HEK293T (cell line): ENCODE measurements at regions not wholly inside any gene's neighbourhood (a gene's known extent, or its start where the extent isn't known, plus 50 kb on each side); places are given as distances from the start of the nearest gene placed in this dataset.

ENCODE experiments used
- CTCF ChIA-PET: fragments of 350-600 bp; formaldehyde crosslinking; extraction: SDS; loops from one replicate; lab custom pipeline; 2021; ENCODE audit warnings: antibody characterized with exemption, inconsistent platforms; lab: Yijun Ruan, JAX
- POLR2A ChIA-PET: fragments of 350-600 bp; formaldehyde crosslinking; extraction: SDS; loops from one replicate; lab custom pipeline; 2020; ENCODE audit warnings: antibody characterized with exemption, inconsistent platforms; lab: Yijun Ruan, JAX
- DNase-seq: peaks from one replicate; pipeline ENCODE4 v3.0.0; 2012; ENCODE audit warnings: mixed read lengths; ENCODE audit errors: extremely low spot score
- ARNT ChIP-seq: fragments of 450-650 bp; IDR thresholded peaks from 2 replicates; pipeline ENCODE4 v1.6.1; 2017; ENCODE audit warnings: mild to moderate bottlenecking
- BHLHE40 ChIP-seq: fragments of 450-650 bp; IDR thresholded peaks from 2 replicates; pipeline ENCODE4 v1.6.1; 2016; ENCODE audit warnings: mild to moderate bottlenecking, moderate library complexity, borderline replicate concordance
- CTBP1 ChIP-seq: fragments of 450-650 bp; IDR thresholded peaks from 2 replicates; pipeline ENCODE4 v1.6.1; 2016; ENCODE audit warnings: borderline replicate concordance
- ELF4 ChIP-seq: fragments of 450-650 bp; IDR thresholded peaks from 2 replicates; pipeline ENCODE4 v1.6.1; 2017; ENCODE audit warnings: antibody characterized with exemption
- FOXA1 ChIP-seq: fragments of 450-650 bp; IDR thresholded peaks from 2 replicates; pipeline ENCODE4 v1.6.1; 2016; ENCODE audit warnings: mild to moderate bottlenecking
- FOXK2 ChIP-seq: fragments of 450-650 bp; IDR thresholded peaks from 2 replicates; pipeline ENCODE4 v1.6.1; 2016; ENCODE audit warnings: mild to moderate bottlenecking
- FOXM1 ChIP-seq: fragments of 450-650 bp; IDR thresholded peaks from 2 replicates; pipeline ENCODE4 v1.6.1; 2017; ENCODE audit warnings: mild to moderate bottlenecking, borderline replicate concordance
- HDGF ChIP-seq: fragments of 450-650 bp; IDR thresholded peaks from 2 replicates; pipeline ENCODE4 v1.6.1; 2017; ENCODE audit warnings: antibody characterized with exemption, borderline replicate concordance
- L3MBTL2 ChIP-seq: fragments of 450-650 bp; conservative IDR thresholded peaks from 2 replicates; pipeline ENCODE4 v1.6.1; 2016; ENCODE audit warnings: mild to moderate bottlenecking
- LEF1 ChIP-seq: fragments of 450-650 bp; IDR thresholded peaks from 2 replicates; pipeline ENCODE4 v1.6.1; 2017; ENCODE audit warnings: mild to moderate bottlenecking, borderline replicate concordance
- NFRKB ChIP-seq: fragments of 450-650 bp; IDR thresholded peaks from 2 replicates; pipeline ENCODE4 v1.6.1; 2016; ENCODE audit warnings: mild to moderate bottlenecking, moderate library complexity
- PKNOX1 ChIP-seq: fragments of 450-650 bp; IDR thresholded peaks from 2 replicates; pipeline ENCODE4 v1.6.1; 2016
- SP1 ChIP-seq: fragments of 450-650 bp; IDR thresholded peaks from 2 replicates; pipeline ENCODE4 v1.6.1; 2017
- SUZ12 ChIP-seq: fragments of 450-650 bp; IDR thresholded peaks from 2 replicates; pipeline ENCODE4 v1.6.1; 2016; ENCODE audit warnings: mild to moderate bottlenecking
- TARDBP ChIP-seq: fragments of 450-650 bp; IDR thresholded peaks from 2 replicates; pipeline ENCODE4 v1.6.1; 2016
- ZNF384 ChIP-seq: fragments of 450-650 bp; IDR thresholded peaks from 2 replicates; pipeline ENCODE4 v1.6.1; 2016

GRCh38 chr16:64308721-64309120, 813.1 kb downstream of the CDH11 start:
- TF ChIP-seq NFRKB (no peak), ARNT (no peak)
- CTCF ChIA-PET, result no interaction called here
- POLR2A ChIA-PET, result no interaction called here
- DNase-seq, result no peak

- POLR2A ChIA-PET, result no interaction called here
- CTCF ChIA-PET, result no interaction called here
- DNase-seq, result no peak
- TF ChIP-seq SUZ12, result no peak
- no peak for TF ChIP-seq SP1
- TF ChIP-seq LEF1, result no peak
- no peak for TF ChIP-seq CTBP1
- no peak for TF ChIP-seq NFRKB
- TF ChIP-seq HDGF, result no peak
- TF ChIP-seq ZNF384, result no peak
- no peak for TF ChIP-seq FOXM1
- TF ChIP-seq TARDBP, result no peak
- no peak for TF ChIP-seq BHLHE40
- no peak for TF ChIP-seq FOXA1
- TF ChIP-seq ELF4, result no peak
- no peak for TF ChIP-seq FOXK2
- TF ChIP-seq ARNT, result no peak
- no peak for TF ChIP-seq L3MBTL2
- no peak for TF ChIP-seq PKNOX1
Observed at GRCh38 chr16:64307431-64307830, 814.4 kb downstream of the CDH11 start.

GRCh38 chr16:64305663-64306062, 816.2 kb downstream of the CDH11 start:
- CTCF ChIA-PET, result no interaction called here
- no peak for DNase-seq
- POLR2A ChIA-PET, result no interaction called here

GRCh38 chr16:64304951-64305350, 816.9 kb downstream of the CDH11 start:
- TF ChIP-seq NFRKB, result no peak
- POLR2A ChIA-PET, result no interaction called here
- DNase-seq, result no peak
- CTCF ChIA-PET, result no interaction called here

More at GRCh38 chr16:64305663-64306062, 816.2 kb downstream of the CDH11 start:
- no peak for TF ChIP-seq HDGF

GRCh38 chr16:64304396-64304795, 817.5 kb downstream of the CDH11 start:
- ChIA-PET POLR2A (no interaction called here), CTCF (no interaction called here)
- TF ChIP-seq FOXM1 (no peak), L3MBTL2 (no peak), FOXK2 (no peak), FOXA1 (no peak), PKNOX1 (no peak), NFRKB (no peak), SP1 (no peak), BHLHE40 (no peak), TARDBP (no peak), ZNF384 (no peak), CTBP1 (no peak), HDGF (no peak), LEF1 (no peak), ARNT (no peak), SUZ12 (no peak), ELF4 (no peak)
- no peak for DNase-seq

- ChIA-PET POLR2A (no interaction called here), CTCF (no interaction called here)
- no peak for DNase-seq
- TF ChIP-seq HDGF, result no peak
- TF ChIP-seq LEF1, result no peak
- no peak for TF ChIP-seq FOXA1
- no peak for TF ChIP-seq SP1
- TF ChIP-seq BHLHE40, result no peak
- no peak for TF ChIP-seq PKNOX1
- no peak for TF ChIP-seq NFRKB
- no peak for TF ChIP-seq ARNT
- no peak for TF ChIP-seq ELF4
- no peak for TF ChIP-seq L3MBTL2
- TF ChIP-seq FOXM1, result no peak
- TF ChIP-seq CTBP1, result no peak
- no peak for TF ChIP-seq ZNF384
- TF ChIP-seq SUZ12, result no peak
- no peak for TF ChIP-seq TARDBP
- no peak for TF ChIP-seq FOXK2
Observed at GRCh38 chr16:64297863-64298600, 823.8 kb downstream of the CDH11 start.

GRCh38 chr16:64295466-64295865, 826.4 kb downstream of the CDH11 start:
- ChIA-PET CTCF (no interaction called here), POLR2A (no interaction called here)
- DNase-seq, result no peak
- TF ChIP-seq NFRKB (no peak), FOXA1 (no peak), HDGF (no peak), TARDBP (no peak), PKNOX1 (no peak), ELF4 (no peak), SP1 (no peak), CTBP1 (no peak), L3MBTL2 (no peak), FOXM1 (no peak), FOXK2 (no peak), ZNF384 (no peak), ARNT (no peak), SUZ12 (no peak), LEF1 (no peak), BHLHE40 (no peak)
